GM12878 (cell line): ENCODE measurements at regions not wholly inside any gene's neighbourhood (a gene's known extent, or its start where the extent isn't known, plus 50 kb on each side); places are given as distances from the start of the nearest gene placed in this dataset.

Experiments
- BRCA1 ChIP-seq: IDR thresholded peaks from 2 replicates; pipeline ENCODE4 v1.6.1; 2011; ENCODE audit warnings: low read depth, low read length, improper control_type of control experiment
- CBFB ChIP-seq: IDR thresholded peaks from 2 replicates; pipeline ENCODE4 v1.6.1; 2016; ENCODE audit warnings: antibody characterized with exemption, low read depth
- IRF4 ChIP-seq: IDR thresholded peaks from 2 replicates; pipeline ENCODE4 v1.6.1; 2011; ENCODE audit warnings: low read depth, low read length
- LARP7 ChIP-seq: fragments of 450-650 bp; IDR thresholded peaks from 2 replicates; pipeline ENCODE4 v1.6.1; 2017; ENCODE audit warnings: mild to moderate bottlenecking
- MEF2A ChIP-seq: IDR thresholded peaks from 2 replicates; pipeline ENCODE4 v1.6.1; 2011; ENCODE audit warnings: low read depth, mild to moderate bottlenecking, low read length, moderate library complexity; ENCODE audit not compliant: insufficient read depth
- NR2C1 ChIP-seq: fragments of 450-650 bp; IDR thresholded peaks from 2 replicates; pipeline ENCODE4 v1.6.1; 2017; ENCODE audit warnings: antibody characterized with exemption, mild to moderate bottlenecking, moderate library complexity
- RAD21 ChIP-seq: IDR thresholded peaks from 2 replicates; pipeline ENCODE4 v1.6.1; 2011; ENCODE audit warnings: mild to moderate bottlenecking, low read depth, low read length, moderate library complexity; ENCODE audit not compliant: insufficient read depth
- SRF ChIP-seq, 2 experiments: IDR thresholded peaks; 2 replicates each; pipeline ENCODE4 v1.6.1; 2011; ENCODE audit warnings: low read depth in 2 of 2, low read length in 2 of 2, mild to moderate bottlenecking in 1 of 2, moderate library complexity in 1 of 2
- TF ChIP-seq, protein P1 (sequence below): fragments of 450-650 bp; IDR thresholded peaks from 2 replicates; pipeline ENCODE4 v1.6.1; 2017; ENCODE audit warnings: mild to moderate bottlenecking, moderate library complexity

DNA sequence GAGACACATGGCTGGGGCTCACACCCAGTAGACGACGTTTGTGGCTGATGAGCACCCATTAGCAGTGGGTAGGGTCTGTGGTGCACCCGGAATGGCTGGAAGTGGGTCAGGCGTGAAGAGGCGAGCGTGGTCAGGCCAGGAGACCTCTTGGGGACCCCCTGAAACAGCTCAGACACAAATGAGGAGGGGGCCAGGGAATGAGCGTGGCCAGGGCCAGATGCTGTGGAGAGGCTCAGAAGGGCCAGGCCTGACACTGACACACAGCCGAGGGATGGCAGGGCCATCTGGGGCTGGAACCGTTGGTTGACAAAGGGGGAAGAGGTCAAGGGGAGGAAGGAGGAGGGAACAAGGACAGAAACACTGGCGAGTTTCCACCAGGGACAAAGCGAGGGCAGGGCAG, 162.8 kb downstream of the SHANK2 start (continued):
- TF ChIP-seq IRF4 (no peak), SRF (IDR thresholded peaks at IDR 0.05; ENCODE audit: low read depth in 2 of 2, low read length in 2 of 2) (no peak), MEF2A (no peak), NR2C1 (no peak), RAD21 (no peak), BRCA1 (no peak), LARP7 (no peak), CBFB (no peak)
- TF ChIP-seq, protein P1, sequence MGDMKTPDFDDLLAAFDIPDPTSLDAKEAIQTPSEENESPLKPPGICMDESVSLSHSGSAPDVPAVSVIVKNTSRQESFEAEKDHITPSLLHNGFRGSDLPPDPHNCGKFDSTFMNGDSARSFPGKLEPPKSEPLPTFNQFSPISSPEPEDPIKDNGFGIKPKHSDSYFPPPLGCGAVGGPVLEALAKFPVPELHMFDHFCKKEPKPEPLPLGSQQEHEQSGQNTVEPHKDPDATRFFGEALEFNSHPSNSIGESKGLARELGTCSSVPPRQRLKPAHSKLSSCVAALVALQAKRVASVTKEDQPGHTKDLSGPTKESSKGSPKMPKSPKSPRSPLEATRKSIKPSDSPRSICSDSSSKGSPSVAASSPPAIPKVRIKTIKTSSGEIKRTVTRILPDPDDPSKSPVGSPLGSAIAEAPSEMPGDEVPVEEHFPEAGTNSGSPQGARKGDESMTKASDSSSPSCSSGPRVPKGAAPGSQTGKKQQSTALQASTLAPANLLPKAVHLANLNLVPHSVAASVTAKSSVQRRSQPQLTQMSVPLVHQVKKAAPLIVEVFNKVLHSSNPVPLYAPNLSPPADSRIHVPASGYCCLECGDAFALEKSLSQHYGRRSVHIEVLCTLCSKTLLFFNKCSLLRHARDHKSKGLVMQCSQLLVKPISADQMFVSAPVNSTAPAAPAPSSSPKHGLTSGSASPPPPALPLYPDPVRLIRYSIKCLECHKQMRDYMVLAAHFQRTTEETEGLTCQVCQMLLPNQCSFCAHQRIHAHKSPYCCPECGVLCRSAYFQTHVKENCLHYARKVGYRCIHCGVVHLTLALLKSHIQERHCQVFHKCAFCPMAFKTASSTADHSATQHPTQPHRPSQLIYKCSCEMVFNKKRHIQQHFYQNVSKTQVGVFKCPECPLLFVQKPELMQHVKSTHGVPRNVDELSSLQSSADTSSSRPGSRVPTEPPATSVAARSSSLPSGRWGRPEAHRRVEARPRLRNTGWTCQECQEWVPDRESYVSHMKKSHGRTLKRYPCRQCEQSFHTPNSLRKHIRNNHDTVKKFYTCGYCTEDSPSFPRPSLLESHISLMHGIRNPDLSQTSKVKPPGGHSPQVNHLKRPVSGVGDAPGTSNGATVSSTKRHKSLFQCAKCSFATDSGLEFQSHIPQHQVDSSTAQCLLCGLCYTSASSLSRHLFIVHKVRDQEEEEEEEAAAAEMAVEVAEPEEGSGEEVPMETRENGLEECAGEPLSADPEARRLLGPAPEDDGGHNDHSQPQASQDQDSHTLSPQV = no peak
